ENCODE measurements at regions not wholly inside any gene's neighbourhood (a gene's known extent, or its start where the extent isn't known, plus 50 kb on each side); places are given as distances from the start of the nearest gene placed in this dataset.
A peak's percentile ranks its signal among the peaks of the same experiment; 100 is the strongest.
"Not testable (repeated sequence)": the region's sequence is repeated elsewhere in the genome, so short reads cannot be mapped to it uniquely, and the experiment has no call there.

GRCh38 chr10:108556186-108556585 lies 1367.1 kb downstream of the XPNPEP1 start:
- no peaks in the 10 kb centered on the region for H3K4me1 ChIP-seq
- no peaks in the 10 kb centered on the region for H3K27me3 ChIP-seq
- no peak for TF ChIP-seq CTCF (IDR thresholded peaks at IDR 0.05; ENCODE audit: low read depth, low read length)
- no peak for DNase-seq
- no peaks in the 10 kb centered on the region for H3K9me3 ChIP-seq
- no peaks in the 10 kb centered on the region for H3K36me3 ChIP-seq
- H3K4me3 ChIP-seq (ENCODE audit: low read depth, low read length) = no peak overlapping the region

- DNase-seq = no peak
- TF ChIP-seq CTCF (IDR thresholded peaks at IDR 0.05; ENCODE audit: low read depth, low read length) = no peak
These were observed 1377.4 kb downstream of the XPNPEP1 start for GRCh38 chr10:108545921-108546320.

GRCh38 chr10:108544500-108545120 lies 1378.7 kb downstream of the XPNPEP1 start:
- Histone ChIP-seq H3K27me3 (no peaks in the 10 kb centered on the region), H3K4me3 (ENCODE audit: low read depth, low read length) (no peak overlapping the region), H3K4me1 (no peaks in the 10 kb centered on the region), H3K9me3 (no peaks in the 10 kb centered on the region), H3K36me3 (no peaks in the 10 kb centered on the region)
- TF ChIP-seq CTCF (IDR thresholded peaks at IDR 0.05; ENCODE audit: low read depth, low read length) = peak; percentile 88
- peak; percentile 77 for DNase-seq

More at GRCh38 chr10:108545921-108546320, 1377.4 kb downstream of the XPNPEP1 start:
- H3K4me1 ChIP-seq = no peaks in the 10 kb centered on the region
- no peaks in the 10 kb centered on the region for H3K27me3 ChIP-seq
- no peak overlapping the region for H3K4me3 ChIP-seq (ENCODE audit: low read depth, low read length)
- H3K9me3 ChIP-seq = no peaks in the 10 kb centered on the region
- no peaks in the 10 kb centered on the region for H3K36me3 ChIP-seq

GRCh38 chr10:108533551-108533950 lies 1369.0 kb upstream of the SORCS1 start:
- H3K4me1 ChIP-seq; DNase-seq; H3K27me3 ChIP-seq; H3K4me3 ChIP-seq (ENCODE audit: low read depth, low read length); H3K36me3 ChIP-seq; H3K9me3 ChIP-seq: not testable (repeated sequence)

GRCh38 chr10:108523016-108523800 lies 1358.7 kb upstream of the SORCS1 start:
- Histone ChIP-seq H3K36me3 (no peaks in the 10 kb centered on the region), H3K9me3 (no peaks in the 10 kb centered on the region), H3K4me3 (ENCODE audit: low read depth, low read length) (no peak overlapping the region), H3K27me3 (no peaks in the 10 kb centered on the region), H3K4me1 (no peaks in the 10 kb centered on the region)
- no peak for TF ChIP-seq CTCF (IDR thresholded peaks at IDR 0.05; ENCODE audit: low read depth, low read length)
- DNase-seq = no peak

GRCh38 chr10:108521827-108522492 lies 1357.5 kb upstream of the SORCS1 start:
- no peaks in the 10 kb centered on the region for H3K9me3 ChIP-seq
- no peak for TF ChIP-seq CTCF (IDR thresholded peaks at IDR 0.05; ENCODE audit: low read depth, low read length)
- H3K4me1 ChIP-seq = no peaks in the 10 kb centered on the region
- H3K4me3 ChIP-seq (ENCODE audit: low read depth, low read length) = no peak overlapping the region
- H3K27me3 ChIP-seq = no peaks in the 10 kb centered on the region
- DNase-seq = no peak
- H3K36me3 ChIP-seq = no peaks in the 10 kb centered on the region
